ENCODE measurements at regions not wholly inside any gene's neighbourhood (a gene's known extent, or its start where the extent isn't known, plus 50 kb on each side); places are given as distances from the start of the nearest gene placed in this dataset.

GRCh38 chr16:52634528-52634927 lies 87.6 kb upstream of the TOX3 start:
- no TSS peak for BruUV-seq (replicated peaks)
- Histone ChIP-seq H3K4me1 (replicated peaks in 1 of 2; ENCODE audit: control insufficient read depth in 2 of 2, insufficient read depth in 2 of 2, low read length in 2 of 2) (no peaks in the 10 kb centered on the region), H3K9me3 (replicated peaks; ENCODE audit: control insufficient read depth, insufficient read depth, low read depth, low read length) (no peaks in the 10 kb centered on the region), H3K4me3 (no peak overlapping the region), H3K79me2 (ENCODE audit: control insufficient read depth, insufficient read depth, low read length) (no peaks in the 10 kb centered on the region), H3K27ac (ENCODE audit: extremely low read depth, low read depth, low read length) (no peak overlapping the region), H3K9me1 (ENCODE audit: control insufficient read depth, insufficient read depth, low read length) (no peaks in the 10 kb centered on the region), H3K9ac (ENCODE audit: insufficient read depth in 1 of 2, low read depth in 2 of 2, low read length in 2 of 2) (no peak overlapping the region), H3K36me3 (ENCODE audit: control insufficient read depth, insufficient read depth, low read length) (no peaks in the 10 kb centered on the region), H3K4me2 (ENCODE audit: insufficient read depth, low read length) (no peak overlapping the region), H4K20me1 (replicated peaks; ENCODE audit: control insufficient read depth, insufficient read depth, low read length) (no peaks in the 10 kb centered on the region), H3K27me3 (ENCODE audit: control insufficient read depth in 2 of 2, insufficient read depth in 2 of 2, low read length in 2 of 2) (no peaks in the 10 kb centered on the region), H2AFZ (ENCODE audit: low read depth, low read length) (no peak overlapping the region)
- intact Hi-C loops (cut with micrococcal nuclease), result no loop called here
- ChIA-PET POLR2A (interaction anchor here (0.7 kb wide), 1 partner anchor 65 kb away, joined by 3 read pairs; no protein-coding TSS in a partner anchor), CTCF (ENCODE audit: low intra/inter-chr PET ratio) (no interaction called here)
- no peak for FAIRE-seq
- WGBS (ENCODE audit: insufficient coverage, low coverage, missing lambda C conversion rate), result 6% methylated on average over 5 of the region's 5 CpGs
- TF ChIP-seq KAT8 (IDR thresholded peaks at IDR 0.05; ENCODE audit: low read depth), result no peak
- TF ChIP-seq SIN3A (IDR thresholded peaks at IDR 0.05; ENCODE audit: borderline replicate concordance in 2 of 2, control insufficient read depth in 1 of 2, low read depth in 2 of 2, low read length in 2 of 2), result no peak
- no peak for TF ChIP-seq BCOR (IDR thresholded peaks at IDR 0.05)
- no peak for TF ChIP-seq KHSRP (IDR thresholded peaks at IDR 0.05)
- no peak for ATAC-seq
- in situ Hi-C loops (cut with MboI), result no loop called here
- DNase-seq (ENCODE audit: extremely low read depth in 1 of 4, low spot score in 3 of 4), result no peak

GRCh38 chr16:52634104-52634503 lies 87.2 kb upstream of the TOX3 start:
- ATAC-seq, result no peak
- intact Hi-C loops (cut with micrococcal nuclease) (no loop called here), in situ Hi-C loops (cut with MboI) (no loop called here)
- H3K4me1 ChIP-seq (replicated peaks in 1 of 2; ENCODE audit: control insufficient read depth in 2 of 2, insufficient read depth in 2 of 2, low read length in 2 of 2), result no peaks in the 10 kb centered on the region
- H3K4me2 ChIP-seq (ENCODE audit: insufficient read depth, low read length), result no peak overlapping the region
- H2AFZ ChIP-seq (ENCODE audit: low read depth, low read length), result no peak overlapping the region
- BruUV-seq (replicated peaks), result no TSS peak
- no peaks in the 10 kb centered on the region for H3K79me2 ChIP-seq (ENCODE audit: control insufficient read depth, insufficient read depth, low read length)
- ChIA-PET CTCF (ENCODE audit: low intra/inter-chr PET ratio) (no interaction called here), POLR2A (no interaction called here)
- H3K27ac ChIP-seq (ENCODE audit: extremely low read depth, low read depth, low read length), result no peak overlapping the region
- H3K9ac ChIP-seq (ENCODE audit: insufficient read depth in 1 of 2, low read depth in 2 of 2, low read length in 2 of 2), result no peak overlapping the region
- H3K36me3 ChIP-seq (ENCODE audit: control insufficient read depth, insufficient read depth, low read length), result no peaks in the 10 kb centered on the region
- no peak for DNase-seq (ENCODE audit: extremely low read depth in 1 of 4, low spot score in 3 of 4)
- 2% methylated on average over 3 of the region's 3 CpGs for WGBS (ENCODE audit: insufficient coverage, low coverage, missing lambda C conversion rate)
- H3K9me3 ChIP-seq (replicated peaks; ENCODE audit: control insufficient read depth, insufficient read depth, low read depth, low read length), result no peaks in the 10 kb centered on the region
- H4K20me1 ChIP-seq (replicated peaks; ENCODE audit: control insufficient read depth, insufficient read depth, low read length), result no peaks in the 10 kb centered on the region
- FAIRE-seq, result no peak
- no peak overlapping the region for H3K4me3 ChIP-seq
- no peaks in the 10 kb centered on the region for H3K27me3 ChIP-seq (ENCODE audit: control insufficient read depth in 2 of 2, insufficient read depth in 2 of 2, low read length in 2 of 2)
- no peaks in the 10 kb centered on the region for H3K9me1 ChIP-seq (ENCODE audit: control insufficient read depth, insufficient read depth, low read length)
- no peak for TF ChIP-seq FOXJ3 (CRISPR knock-in tag; IDR thresholded peaks at IDR 0.05)
- TF ChIP-seq CEBPZ (IDR thresholded peaks at IDR 0.05; ENCODE audit: borderline replicate concordance, low read depth, low read length), result no peak
- TF ChIP-seq ZBTB34 (CRISPR knock-in tag; IDR thresholded peaks at IDR 0.05), result no peak
- no peak for TF ChIP-seq SMAD4 (CRISPR knock-in tag; conservative IDR thresholded peaks at IDR 0.05)
- no peak for TF ChIP-seq ZNF830 (CRISPR knock-in tag; IDR thresholded peaks at IDR 0.05)
- TF ChIP-seq ZNF175 (CRISPR knock-in tag; IDR thresholded peaks at IDR 0.05; ENCODE audit: low read depth), result no peak
- no peak for TF ChIP-seq SNIP1 (IDR thresholded peaks at IDR 0.05; ENCODE audit: low read depth)
- TF ChIP-seq, protein P1, sequence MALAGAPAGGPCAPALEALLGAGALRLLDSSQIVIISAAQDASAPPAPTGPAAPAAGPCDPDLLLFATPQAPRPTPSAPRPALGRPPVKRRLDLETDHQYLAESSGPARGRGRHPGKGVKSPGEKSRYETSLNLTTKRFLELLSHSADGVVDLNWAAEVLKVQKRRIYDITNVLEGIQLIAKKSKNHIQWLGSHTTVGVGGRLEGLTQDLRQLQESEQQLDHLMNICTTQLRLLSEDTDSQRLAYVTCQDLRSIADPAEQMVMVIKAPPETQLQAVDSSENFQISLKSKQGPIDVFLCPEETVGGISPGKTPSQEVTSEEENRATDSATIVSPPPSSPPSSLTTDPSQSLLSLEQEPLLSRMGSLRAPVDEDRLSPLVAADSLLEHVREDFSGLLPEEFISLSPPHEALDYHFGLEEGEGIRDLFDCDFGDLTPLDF (CRISPR knock-in tag; IDR thresholded peaks at IDR 0.05), result no peak
